ENCODE measurements at regions not wholly inside any gene's neighbourhood (a gene's known extent, or its start where the extent isn't known, plus 50 kb on each side); places are given as distances from the start of the nearest gene placed in this dataset.

GRCh38 chr2:7962161-7962560 is 719.7 kb upstream of the ID2 start:
- H3K4me3 Mint-ChIP-seq, result no peak overlapping the region
- Histone ChIP-seq H2AFZ (ENCODE audit: insufficient read depth, low read depth, low read length, poor library complexity, severe bottlenecking) (no peak overlapping the region), H3K36me3 (replicated peaks in 1 of 2; ENCODE audit: control insufficient read depth in 1 of 2, insufficient read depth in 2 of 2, low read length in 2 of 2) (no peaks in the 10 kb centered on the region), H3K9me3 (replicated peaks in 1 of 2; ENCODE audit: control insufficient read depth in 1 of 2, insufficient read depth in 1 of 2, low read length in 2 of 2) (no peaks in the 10 kb centered on the region), H3K4me3 (replicated peaks in 1 of 3; ENCODE audit: low read depth in 2 of 3, low read length in 3 of 3) (no peak overlapping the region), H3K4me1 (ENCODE audit: control insufficient read depth in 1 of 2, insufficient read depth in 2 of 2, low read length in 2 of 2) (no peaks in the 10 kb centered on the region), H3K4me2 (replicated peaks; ENCODE audit: extremely low read depth, low read length, poor library complexity, severe bottlenecking) (no peak overlapping the region), H3K9ac (ENCODE audit: insufficient read depth, low read length, poor library complexity, severe bottlenecking) (no peak overlapping the region), H4K20me1 (ENCODE audit: insufficient read depth, low read length) (no peaks in the 10 kb centered on the region), H3K79me2 (ENCODE audit: insufficient read depth, low read length) (no peaks in the 10 kb centered on the region), H3K27ac (ENCODE audit: low read depth in 1 of 2, low read length in 2 of 2) (no peak overlapping the region), H3K27me3 (ENCODE audit: control insufficient read depth in 2 of 2, insufficient read depth in 2 of 2, low read length in 2 of 2) (no peaks in the 10 kb centered on the region)
- H3K4me1 Mint-ChIP-seq, result no peaks in the 10 kb centered on the region
- no peak for TF ChIP-seq CTCF (IDR thresholded peaks at IDR 0.05)
- H3K9me3 Mint-ChIP-seq, result peaks cover 0 to 4% (median 0%) of the 10 kb centered on the region in 7 donors
- intact Hi-C loops (cut with micrococcal nuclease), result no loop called here
- H3K27ac Mint-ChIP-seq, result no peak overlapping the region
- no peaks in the 10 kb centered on the region for H3K36me3 Mint-ChIP-seq
- peaks cover 2 to 4% (median 2%) of the 10 kb centered on the region in 3 donors for H3K27me3 Mint-ChIP-seq (ENCODE audit: low read depth in 3 of 3)
- WGBS (ENCODE audit: insufficient coverage), result 100% methylated on average over 3 of the region's 3 CpGs
- no peak for DNase-seq

- no peaks in the 10 kb centered on the region for H3K27me3 ChIP-seq (ENCODE audit: control insufficient read depth in 2 of 2, insufficient read depth in 2 of 2, low read length in 2 of 2)
- H2AFZ ChIP-seq (ENCODE audit: insufficient read depth, low read depth, low read length, poor library complexity, severe bottlenecking), result no peak overlapping the region
- no peaks in the 10 kb centered on the region for H3K36me3 ChIP-seq (replicated peaks in 1 of 2; ENCODE audit: control insufficient read depth in 1 of 2, insufficient read depth in 2 of 2, low read length in 2 of 2)
- WGBS (ENCODE audit: insufficient coverage), result no CpG with 5 or more reads among the region's 4 CpGs
- no peaks in the 10 kb centered on the region for H3K9me3 ChIP-seq (replicated peaks in 1 of 2; ENCODE audit: control insufficient read depth in 1 of 2, insufficient read depth in 1 of 2, low read length in 2 of 2)
- TF ChIP-seq CTCF (IDR thresholded peaks at IDR 0.05), result no peak
- H3K4me1 Mint-ChIP-seq, result no peaks in the 10 kb centered on the region
- H3K9ac ChIP-seq (ENCODE audit: insufficient read depth, low read length, poor library complexity, severe bottlenecking), result no peak overlapping the region
- no peak overlapping the region for H3K27ac ChIP-seq (ENCODE audit: low read depth in 1 of 2, low read length in 2 of 2)
- no peaks in the 10 kb centered on the region for H3K4me1 ChIP-seq (ENCODE audit: control insufficient read depth in 1 of 2, insufficient read depth in 2 of 2, low read length in 2 of 2)
- H3K9me3 Mint-ChIP-seq, result peaks cover 0 to 4% (median 0%) of the 10 kb centered on the region in 7 donors
- no peak overlapping the region for H3K4me3 Mint-ChIP-seq
- no peaks in the 10 kb centered on the region for H3K36me3 Mint-ChIP-seq
- H3K27ac Mint-ChIP-seq, result no peak overlapping the region
- no peaks in the 10 kb centered on the region for H4K20me1 ChIP-seq (ENCODE audit: insufficient read depth, low read length)
- DNase-seq, result no peak
- H3K4me3 ChIP-seq (replicated peaks in 1 of 3; ENCODE audit: low read depth in 2 of 3, low read length in 3 of 3), result no peak overlapping the region
- no peak overlapping the region for H3K4me2 ChIP-seq (replicated peaks; ENCODE audit: extremely low read depth, low read length, poor library complexity, severe bottlenecking)
- no peaks in the 10 kb centered on the region for H3K79me2 ChIP-seq (ENCODE audit: insufficient read depth, low read length)
- intact Hi-C loops (cut with micrococcal nuclease), result no loop called here
- peaks cover 2 to 4% (median 2%) of the 10 kb centered on the region in 3 donors for H3K27me3 Mint-ChIP-seq (ENCODE audit: low read depth in 3 of 3)
These were observed 718.1 kb upstream of the ID2 start for GRCh38 chr2:7963787-7964186.

Measured in CD14-positive monocyte (primary cell).